Activated B cell treated with CpG ODN at 0.5 μM for 24 hours (primary cell): ENCODE measurements at regions not wholly inside any gene's neighbourhood (a gene's known extent, or its start where the extent isn't known, plus 50 kb on each side); places are given as distances from the start of the nearest gene placed in this dataset.
"Not testable (repeated sequence)": the region's sequence is repeated elsewhere in the genome, so short reads cannot be mapped to it uniquely, and the experiment has no call there.

Experiments
- ATAC-seq: fragments of 200-7000 bp; cut with Tn5 transposase; one replicate; pipeline ENCODE4 v1.10.0; 2021; ENCODE audit warnings: low read depth, mild to moderate bottlenecking, moderate library complexity
- CTCF ChIA-PET: fragments of 350-600 bp; sonication (Branson Sonifier 250); formaldehyde crosslinking; loops from one replicate; lab custom pipeline; 2021; ENCODE audit warnings: antibody characterized with exemption; lab: Charles Lee
- POLR2A ChIA-PET: fragments of 350-600 bp; sonication (Branson Sonifier 250); formaldehyde crosslinking; loops from one replicate; lab custom pipeline; 2021; ENCODE audit warnings: antibody characterized with exemption; lab: Charles Lee
- DNase-seq: peaks from one replicate; pipeline ENCODE4 v3.0.0; 2022
- H3K27ac Mint-ChIP-seq: one replicate; pipeline ENCODE4 v1.8.0; 2020; ENCODE audit warnings: mixed read lengths
- H3K27me3 Mint-ChIP-seq: one replicate; pipeline ENCODE4 v1.8.0; 2021; ENCODE audit warnings: mixed read lengths
- H3K36me3 Mint-ChIP-seq: one replicate; pipeline ENCODE4 v1.8.0; 2021; ENCODE audit warnings: low read depth, mixed read lengths
- H3K4me1 Mint-ChIP-seq: one replicate; pipeline ENCODE4 v1.8.0; 2021; ENCODE audit warnings: mixed read lengths
- H3K4me3 Mint-ChIP-seq: one replicate; pipeline ENCODE4 v1.8.0; 2020; ENCODE audit warnings: mild to moderate bottlenecking, mixed read lengths
- H3K9me3 Mint-ChIP-seq: one replicate; pipeline ENCODE4 v1.8.0; 2020; ENCODE audit warnings: mixed read lengths
- intact Hi-C: fragments of 100-400 bp; cut with micrococcal nuclease; formaldehyde crosslinking; loops from one replicate; pipeline ENCODE4 v1.15.1; 2024
- TF ChIP-seq, protein P1 (sequence below): fragments of 200-600 bp; IDR thresholded peaks from one replicate; pipeline ENCODE4 v1.8.0; 2022; ENCODE audit warnings: antibody characterized with exemption, mild to moderate bottlenecking

DNA sequence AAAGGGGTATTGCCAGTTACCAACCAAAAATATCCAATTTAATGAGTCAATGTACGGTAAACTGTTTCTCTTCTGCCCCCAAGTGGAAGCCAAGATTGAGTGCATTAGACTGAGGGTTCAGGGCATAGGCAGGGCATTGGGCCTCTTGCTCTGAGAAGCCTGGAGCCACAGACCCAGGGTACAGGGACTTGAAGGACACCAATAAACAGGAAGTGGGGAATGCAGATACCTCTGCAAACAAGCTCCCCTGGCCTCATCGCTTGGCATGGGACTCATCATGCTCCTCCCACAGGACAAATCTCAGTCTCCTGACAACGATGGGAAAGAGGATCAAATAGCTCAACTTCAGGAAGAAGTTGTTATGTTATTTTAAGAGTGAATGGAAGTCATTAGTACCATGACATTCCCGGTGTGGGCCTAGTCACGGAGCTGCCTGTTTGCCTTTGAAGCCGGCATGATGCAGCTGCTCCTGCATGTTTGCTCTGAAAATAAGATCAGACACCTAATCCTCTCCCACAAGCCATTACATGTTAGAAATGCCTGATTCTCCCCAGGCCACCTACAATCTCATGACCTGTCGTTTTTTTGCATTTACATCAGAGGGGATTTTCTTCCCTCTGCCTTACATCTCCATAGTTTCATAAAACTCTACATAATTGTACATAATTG is 224.2 kb downstream of the RCHY1 start:
- DNase-seq (no peak), ATAC-seq (peak; percentile 49)
- H3K9me3 Mint-ChIP-seq = no peaks in the 10 kb centered on the region
- peaks cover 8% of the 10 kb centered on the region for H3K4me1 Mint-ChIP-seq
- H3K27ac Mint-ChIP-seq = no peak overlapping the region
- intact Hi-C loops = loop anchor here (1.0 to 5.0 kb wide), 3 partner anchors 358 to 918 kb away; no protein-coding TSS in a partner anchor
- no peaks in the 10 kb centered on the region for H3K36me3 Mint-ChIP-seq
- ChIA-PET CTCF (interaction anchor here (0.6 to 5.0 kb wide), 5 partner anchors 272 to 416 kb away, joined by 3 to 68 read pairs (median 4); partner anchors contain the start of gene PARM1), POLR2A (no interaction called here)
- TF ChIP-seq, protein P1, sequence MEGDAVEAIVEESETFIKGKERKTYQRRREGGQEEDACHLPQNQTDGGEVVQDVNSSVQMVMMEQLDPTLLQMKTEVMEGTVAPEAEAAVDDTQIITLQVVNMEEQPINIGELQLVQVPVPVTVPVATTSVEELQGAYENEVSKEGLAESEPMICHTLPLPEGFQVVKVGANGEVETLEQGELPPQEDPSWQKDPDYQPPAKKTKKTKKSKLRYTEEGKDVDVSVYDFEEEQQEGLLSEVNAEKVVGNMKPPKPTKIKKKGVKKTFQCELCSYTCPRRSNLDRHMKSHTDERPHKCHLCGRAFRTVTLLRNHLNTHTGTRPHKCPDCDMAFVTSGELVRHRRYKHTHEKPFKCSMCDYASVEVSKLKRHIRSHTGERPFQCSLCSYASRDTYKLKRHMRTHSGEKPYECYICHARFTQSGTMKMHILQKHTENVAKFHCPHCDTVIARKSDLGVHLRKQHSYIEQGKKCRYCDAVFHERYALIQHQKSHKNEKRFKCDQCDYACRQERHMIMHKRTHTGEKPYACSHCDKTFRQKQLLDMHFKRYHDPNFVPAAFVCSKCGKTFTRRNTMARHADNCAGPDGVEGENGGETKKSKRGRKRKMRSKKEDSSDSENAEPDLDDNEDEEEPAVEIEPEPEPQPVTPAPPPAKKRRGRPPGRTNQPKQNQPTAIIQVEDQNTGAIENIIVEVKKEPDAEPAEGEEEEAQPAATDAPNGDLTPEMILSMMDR = peak; percentile 25
- no peak overlapping the region for H3K4me3 Mint-ChIP-seq
- no peaks in the 10 kb centered on the region for H3K27me3 Mint-ChIP-seq

DNA sequence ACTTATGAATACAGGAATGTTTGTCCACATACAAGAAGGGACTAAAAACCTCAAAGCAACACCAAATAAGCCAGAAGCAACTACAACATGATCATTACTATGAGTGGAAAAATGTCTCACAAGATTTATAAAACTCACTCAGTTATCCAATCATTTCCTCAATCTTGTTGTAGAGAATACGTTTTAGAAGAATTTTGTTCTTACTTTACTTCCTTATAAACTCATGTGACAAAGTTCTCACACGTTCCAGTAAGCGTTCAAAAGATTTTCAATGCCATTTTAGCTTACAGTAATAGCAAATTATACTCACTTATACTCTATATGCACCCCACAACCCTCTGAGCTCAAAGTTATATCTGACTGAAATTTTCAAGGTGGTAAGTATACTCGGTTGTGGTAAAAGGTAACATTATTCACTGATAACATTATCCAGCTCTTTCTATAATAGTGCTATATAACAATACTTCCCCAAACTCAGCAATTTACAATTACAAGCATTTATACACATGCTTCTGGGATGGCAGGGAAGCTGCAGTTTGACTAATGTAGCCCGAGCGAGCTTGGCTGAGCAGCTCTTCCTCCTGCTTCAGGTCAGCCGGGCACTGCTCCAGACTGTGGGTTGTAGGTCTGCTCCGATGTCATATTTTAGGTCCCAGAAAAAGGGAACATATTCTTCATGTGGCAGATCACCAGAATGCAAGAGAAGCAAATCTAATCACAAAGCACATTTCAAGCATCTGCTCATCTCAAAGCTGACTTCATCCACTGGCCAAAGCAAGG is 226.3 kb downstream of the RCHY1 start:
- TF ChIP-seq, protein P1 = no peak
- DNase-seq = no peak
- peaks cover 8% of the 10 kb centered on the region for H3K4me1 Mint-ChIP-seq
- ChIA-PET POLR2A (no interaction called here), CTCF (interaction anchor here (0.6 to 5.0 kb wide), 3 partner anchors 344 to 414 kb away, joined by 3 to 68 read pairs (median 4); partner anchors contain the start of gene PARM1)
- no peak for ATAC-seq
- no peak overlapping the region for H3K4me3 Mint-ChIP-seq
- no peaks in the 10 kb centered on the region for H3K36me3 Mint-ChIP-seq
- no peaks in the 10 kb centered on the region for H3K9me3 Mint-ChIP-seq
- intact Hi-C loops = no loop called here
- H3K27ac Mint-ChIP-seq = no peak overlapping the region
- no peaks in the 10 kb centered on the region for H3K27me3 Mint-ChIP-seq

GRCh38 chr4:75285837-75286236 is 228.4 kb downstream of the RCHY1 start:
- CTCF ChIA-PET = interaction anchor here (0.7 to 1.0 kb wide), 2 partner anchors 17 to 411 kb away, joined by 3 read pairs; no protein-coding TSS in a partner anchor

DNA sequence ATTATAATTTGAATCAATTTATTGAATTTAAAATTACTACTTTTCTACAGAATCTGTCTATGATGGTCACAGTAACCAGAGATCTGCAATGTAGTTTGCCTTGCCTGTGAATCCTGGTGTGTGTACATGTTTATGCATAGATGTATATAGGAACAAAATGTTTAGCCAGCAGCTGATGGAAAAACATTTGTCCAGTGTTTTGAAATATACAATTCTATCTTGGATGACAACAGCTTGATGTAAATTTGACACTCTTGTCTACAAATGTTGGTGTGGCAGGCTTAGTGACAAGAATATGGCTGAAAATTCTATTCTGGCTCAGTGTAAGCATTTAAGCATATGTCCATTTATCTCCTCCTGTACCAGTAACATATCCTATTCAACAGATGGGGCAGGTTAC is 229.4 kb downstream of the RCHY1 start:
- TF ChIP-seq, protein P1 = no peak
- H3K27ac Mint-ChIP-seq = no peak overlapping the region
- ATAC-seq = no peak
- no peaks in the 10 kb centered on the region for H3K27me3 Mint-ChIP-seq
- H3K4me3 Mint-ChIP-seq = no peak overlapping the region
- intact Hi-C loops = no loop called here
- ChIA-PET CTCF (no interaction called here), POLR2A (no interaction called here)
- DNase-seq = no peak
- no peaks in the 10 kb centered on the region for H3K9me3 Mint-ChIP-seq
- H3K36me3 Mint-ChIP-seq = no peaks in the 10 kb centered on the region
- H3K4me1 Mint-ChIP-seq = peaks cover 8% of the 10 kb centered on the region

More at GRCh38 chr4:75285837-75286236, 228.4 kb downstream of the RCHY1 start:
- H3K4me3 Mint-ChIP-seq = no peak overlapping the region
- no peaks in the 10 kb centered on the region for H3K27me3 Mint-ChIP-seq
- POLR2A ChIA-PET = no interaction called here
- H3K4me1 Mint-ChIP-seq = peaks cover 8% of the 10 kb centered on the region
- H3K27ac Mint-ChIP-seq = no peak overlapping the region
- DNase-seq (no peak), ATAC-seq (no peak)
- intact Hi-C loops = no loop called here
- TF ChIP-seq, protein P1 = no peak
- no peaks in the 10 kb centered on the region for H3K9me3 Mint-ChIP-seq
- H3K36me3 Mint-ChIP-seq = no peaks in the 10 kb centered on the region

DNA sequence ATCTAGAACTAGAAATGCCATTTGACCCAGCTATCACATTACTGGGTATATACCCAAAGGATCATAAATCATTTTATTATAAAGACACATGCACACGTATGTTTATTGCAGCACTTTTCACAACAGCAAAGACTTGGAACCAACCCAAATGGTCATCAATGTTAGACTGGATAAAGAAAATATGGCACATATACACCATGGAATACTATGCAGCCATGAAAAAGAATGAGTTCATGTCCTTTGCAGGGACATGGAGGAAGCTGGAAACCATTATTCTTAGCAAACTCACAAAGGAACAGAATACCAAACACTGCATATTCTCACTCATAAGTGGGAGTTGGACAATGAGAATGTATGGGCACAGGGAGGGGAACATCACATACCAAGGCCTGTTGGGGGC is 233.7 kb downstream of the RCHY1 start:
- H3K4me3 Mint-ChIP-seq, DNase-seq, POLR2A ChIA-PET, H3K36me3 Mint-ChIP-seq, intact Hi-C loops, H3K27ac Mint-ChIP-seq, H3K9me3 Mint-ChIP-seq, CTCF ChIA-PET, H3K4me1 Mint-ChIP-seq, ATAC-seq: not testable (repeated sequence)
- H3K27me3 Mint-ChIP-seq = peaks cover 22% of the 10 kb centered on the region
